ENCODE measurements at regions not wholly inside any gene's neighbourhood (a gene's known extent, or its start where the extent isn't known, plus 50 kb on each side); places are given as distances from the start of the nearest gene placed in this dataset.

- TF ChIP-seq CTCF (IDR thresholded peaks at IDR 0.05) (no peak), MXI1 (IDR thresholded peaks at IDR 0.05; ENCODE audit: low read depth, low read length) (no peak)
Measured at GRCh38 chr1:201636097-201636496, 97.2 kb downstream of the NAV1 start.
